Testis (tissue), 2 donors: ENCODE measurements at regions not wholly inside any gene's neighbourhood (a gene's known extent, or its start where the extent isn't known, plus 50 kb on each side); places are given as distances from the start of the nearest gene placed in this dataset.

Experiments
- POLR2A ChIP-seq: fragments of 450-650 bp; IDR thresholded peaks from one replicate; pipeline ENCODE4 v1.6.1; 2017; ENCODE audit warnings: antibody characterized with exemption, mild to moderate bottlenecking, moderate library complexity
- TF ChIP-seq, protein P1 (sequence below), 3 experiments: fragments of 450-650 bp in 2 of 3; fragments of 200-600 bp in 1 of 3; sonication (generic) in 1 of 3; IDR thresholded peaks; one replicate each; pipeline ENCODE4 v1.5.1; 2016 to 2019; ENCODE audit warnings: antibody characterized with exemption in 3 of 3, mild to moderate bottlenecking in 2 of 3, moderate library complexity in 1 of 3

DNA sequence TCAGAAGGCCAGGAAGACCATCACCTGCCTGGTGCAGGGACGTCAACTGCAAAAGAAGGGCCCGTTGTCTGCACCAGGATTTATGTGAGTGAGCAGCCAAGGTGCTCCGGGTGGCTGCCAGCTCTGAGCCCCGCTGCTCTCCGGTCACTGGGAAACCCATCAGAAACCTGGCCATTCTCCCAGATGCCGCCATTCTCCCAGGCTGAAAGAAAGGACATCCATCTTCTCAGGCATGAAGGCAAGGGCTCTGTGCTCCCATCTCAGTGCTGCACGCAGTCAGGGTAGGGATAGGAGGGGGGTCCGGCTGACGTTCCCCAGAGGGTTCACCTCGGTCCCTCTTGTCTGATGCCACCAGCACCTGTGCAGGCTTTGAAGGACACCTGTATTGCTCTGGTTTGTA is 158.4 kb downstream of the ERCC6L2 start:
- TF ChIP-seq, protein P1, sequence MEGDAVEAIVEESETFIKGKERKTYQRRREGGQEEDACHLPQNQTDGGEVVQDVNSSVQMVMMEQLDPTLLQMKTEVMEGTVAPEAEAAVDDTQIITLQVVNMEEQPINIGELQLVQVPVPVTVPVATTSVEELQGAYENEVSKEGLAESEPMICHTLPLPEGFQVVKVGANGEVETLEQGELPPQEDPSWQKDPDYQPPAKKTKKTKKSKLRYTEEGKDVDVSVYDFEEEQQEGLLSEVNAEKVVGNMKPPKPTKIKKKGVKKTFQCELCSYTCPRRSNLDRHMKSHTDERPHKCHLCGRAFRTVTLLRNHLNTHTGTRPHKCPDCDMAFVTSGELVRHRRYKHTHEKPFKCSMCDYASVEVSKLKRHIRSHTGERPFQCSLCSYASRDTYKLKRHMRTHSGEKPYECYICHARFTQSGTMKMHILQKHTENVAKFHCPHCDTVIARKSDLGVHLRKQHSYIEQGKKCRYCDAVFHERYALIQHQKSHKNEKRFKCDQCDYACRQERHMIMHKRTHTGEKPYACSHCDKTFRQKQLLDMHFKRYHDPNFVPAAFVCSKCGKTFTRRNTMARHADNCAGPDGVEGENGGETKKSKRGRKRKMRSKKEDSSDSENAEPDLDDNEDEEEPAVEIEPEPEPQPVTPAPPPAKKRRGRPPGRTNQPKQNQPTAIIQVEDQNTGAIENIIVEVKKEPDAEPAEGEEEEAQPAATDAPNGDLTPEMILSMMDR (IDR thresholded peaks at IDR 0.05) = no peak
- no peak for TF ChIP-seq POLR2A
